WTC11 (cell line): ENCODE measurements at regions not wholly inside any gene's neighbourhood (a gene's known extent, or its start where the extent isn't known, plus 50 kb on each side); places are given as distances from the start of the nearest gene placed in this dataset.
A peak's percentile ranks its signal among the peaks of the same experiment; 100 is the strongest.

Source experiments
- ATAC-seq: fragments of 200-7000 bp; cut with Tn5 transposase; 2 replicates; pipeline ENCODE4 v1.10.0; 2021; ENCODE audit warnings: mild to moderate bottlenecking, moderate library complexity
- CTCF ChIA-PET: fragments of 300-600 bp; sonication (Branson Sonifier 250); formaldehyde crosslinking; loops from one replicate; lab custom pipeline; 2021; ENCODE audit warnings: antibody characterized with exemption; lab: Charles Lee
- POLR2A ChIA-PET: fragments of 350-600 bp; sonication (Branson Sonifier 250); formaldehyde crosslinking; loops from one replicate; lab custom pipeline; 2021; ENCODE audit warnings: antibody characterized with exemption; lab: Charles Lee
- DNase-seq: peaks from one replicate; pipeline ENCODE4 v3.0.0; 2021; ENCODE audit warnings: low spot score
- H3K27ac Mint-ChIP-seq: 2 replicates; pipeline ENCODE4 v1.8.0; 2021; ENCODE audit warnings: mixed read lengths
- H3K27me3 Mint-ChIP-seq: 2 replicates; pipeline ENCODE4 v1.8.0; 2021; ENCODE audit warnings: low read depth, mild to moderate bottlenecking, moderate library complexity, mixed read lengths
- H3K36me3 Mint-ChIP-seq: 2 replicates; pipeline ENCODE4 v1.8.0; 2021; ENCODE audit warnings: mixed read lengths
- H3K4me1 Mint-ChIP-seq: 2 replicates; pipeline ENCODE4 v1.8.0; 2022; ENCODE audit warnings: mixed read lengths
- H3K4me3 Mint-ChIP-seq: 2 replicates; pipeline ENCODE4 v1.8.0; 2021; ENCODE audit warnings: mild to moderate bottlenecking, moderate library complexity, mixed read lengths
- H3K9me3 Mint-ChIP-seq: 2 replicates; pipeline ENCODE4 v1.8.0; 2021; ENCODE audit warnings: mixed read lengths
- AFF4 ChIP-seq: sonication (generic); formaldehyde crosslinking; IDR thresholded peaks from 2 replicates; pipeline ENCODE4 v1.8.1; 2023; ENCODE audit warnings: mild to moderate bottlenecking, missing genetic modification reagents, borderline replicate concordance
- ATF6 ChIP-seq: sonication (generic); formaldehyde crosslinking; IDR thresholded peaks from 2 replicates; pipeline ENCODE4 v1.8.1; 2023; ENCODE audit warnings: mild to moderate bottlenecking, missing genetic modification reagents
- E2F1 ChIP-seq: sonication (generic); formaldehyde crosslinking; IDR thresholded peaks from 2 replicates; pipeline ENCODE4 v1.8.0; 2022; ENCODE audit warnings: mild to moderate bottlenecking, missing genetic modification reagents
- E2F4 ChIP-seq: sonication (generic); formaldehyde crosslinking; IDR thresholded peaks from 2 replicates; pipeline ENCODE4 v1.8.1; 2022; ENCODE audit warnings: low read depth, mild to moderate bottlenecking, moderate library complexity, missing genetic modification reagents, borderline replicate concordance
- FOXK1 ChIP-seq: sonication (generic); formaldehyde crosslinking; IDR thresholded peaks from 2 replicates; pipeline ENCODE4 v1.8.0; 2022; ENCODE audit warnings: mild to moderate bottlenecking, moderate library complexity, missing genetic modification reagents
- NFATC4 ChIP-seq: fragments of 250-450 bp; sonication (Bioruptor Pico); IDR thresholded peaks from 2 replicates; pipeline ENCODE4 v1.9.0; 2021; ENCODE audit warnings: mild to moderate bottlenecking
- RELA ChIP-seq: sonication (generic); formaldehyde crosslinking; IDR thresholded peaks from 2 replicates; pipeline ENCODE4 v1.8.1; 2022; ENCODE audit warnings: missing genetic modification reagents, mild to moderate bottlenecking, borderline replicate concordance
- SP1 ChIP-seq: sonication (generic); formaldehyde crosslinking; conservative IDR thresholded peaks from 2 replicates; pipeline ENCODE4 v1.8.1; 2022; ENCODE audit warnings: missing genetic modification reagents
- TEAD4 ChIP-seq: sonication (generic); formaldehyde crosslinking; IDR thresholded peaks from 2 replicates; pipeline ENCODE4 v1.8.0; 2022; ENCODE audit warnings: mild to moderate bottlenecking, missing genetic modification reagents
- TP53 ChIP-seq: sonication (generic); formaldehyde crosslinking; IDR thresholded peaks from 2 replicates; pipeline ENCODE4 v1.8.1; 2023; ENCODE audit warnings: mild to moderate bottlenecking, missing genetic modification reagents
- USF2 ChIP-seq: sonication (generic); formaldehyde crosslinking; IDR thresholded peaks from 2 replicates; pipeline ENCODE4 v1.8.1; 2023; ENCODE audit warnings: mild to moderate bottlenecking, missing genetic modification reagents, moderate library complexity
- ZBTB43 ChIP-seq: sonication (generic); formaldehyde crosslinking; IDR thresholded peaks from 2 replicates; pipeline ENCODE4 v1.8.1; 2023; ENCODE audit warnings: mild to moderate bottlenecking, missing genetic modification reagents
- ZMAT4 ChIP-seq: fragments of 250-450 bp; sonication (Bioruptor Pico); IDR thresholded peaks from 2 replicates; pipeline ENCODE4 v1.9.0; 2021; ENCODE audit warnings: mild to moderate bottlenecking
- ZNF121 ChIP-seq: sonication (generic); formaldehyde crosslinking; IDR thresholded peaks from 2 replicates; pipeline ENCODE4 v1.8.0; 2023; ENCODE audit warnings: missing genetic modification reagents
- ZNF396 ChIP-seq: fragments of 250-450 bp; sonication (Bioruptor Pico); IDR thresholded peaks from 2 replicates; pipeline ENCODE4 v1.8.0; 2021; ENCODE audit warnings: mild to moderate bottlenecking, moderate library complexity, borderline replicate concordance
- ZSCAN18 ChIP-seq: fragments of 250-450 bp; sonication (Bioruptor Pico); IDR thresholded peaks from 2 replicates; pipeline ENCODE4 v2.1.2; 2022; ENCODE audit warnings: mild to moderate bottlenecking, moderate library complexity

- Mint-ChIP-seq H3K27me3 (no peaks in the 10 kb centered on the region), H3K27ac (no peak overlapping the region), H3K4me3 (no peak overlapping the region), H3K9me3 (peaks cover 30% of the 10 kb centered on the region), H3K36me3 (peaks cover 2% of the 10 kb centered on the region; the same call in 1 of the 2 replicates), H3K4me1 (peaks cover 13% of the 10 kb centered on the region)
- ATAC-seq (peak; percentile 96), DNase-seq (peak; percentile 18)
- no peak for TF ChIP-seq TP53 (CRISPR knock-in tag)
- no peak for TF ChIP-seq E2F4 (CRISPR knock-in tag)
- POLR2A ChIA-PET: no interaction called here
- CTCF ChIA-PET: interaction anchor here (0.6 to 3.4 kb wide), 3 partner anchors 24 to 556 kb away, joined by 3 to 23 read pairs (median 3); no protein-coding TSS in a partner anchor
Observed at GRCh38 chr1:73205294-73205973, 923.1 kb upstream of the NEGR1 start.

- H3K4me3 Mint-ChIP-seq: no peak overlapping the region
- TF ChIP-seq AFF4 (CRISPR knock-in tag) (no peak), ATF6 (no peak), NFATC4 (CRISPR knock-in tag) (no peak), ZMAT4 (CRISPR knock-in tag) (no peak), USF2 (CRISPR knock-in tag) (no peak), TEAD4 (no peak), RELA (CRISPR knock-in tag) (no peak), FOXK1 (no peak), E2F1 (CRISPR knock-in tag) (no peak), ZNF121 (CRISPR knock-in tag) (no peak), ZNF396 (CRISPR knock-in tag) (no peak), SP1 (CRISPR knock-in tag) (no peak), ZBTB43 (CRISPR knock-in tag) (no peak), ZSCAN18 (no peak)
- peaks cover 19% of the 10 kb centered on the region for H3K9me3 Mint-ChIP-seq
- no peaks in the 10 kb centered on the region for H3K27me3 Mint-ChIP-seq
- H3K4me1 Mint-ChIP-seq: peaks cover 3% of the 10 kb centered on the region; the same call in 1 of the 2 replicates
- H3K27ac Mint-ChIP-seq: no peak overlapping the region
- ChIA-PET CTCF (no interaction called here), POLR2A (no interaction called here)
- ATAC-seq (no peak), DNase-seq (no peak)
- peaks cover 3% of the 10 kb centered on the region; the same call in 1 of the 2 replicates for H3K36me3 Mint-ChIP-seq
Observed at GRCh38 chr1:73197972-73198371, 915.6 kb upstream of the NEGR1 start.
